PFSK-1 (cell line): ENCODE measurements at regions not wholly inside any gene's neighbourhood (a gene's known extent, or its start where the extent isn't known, plus 50 kb on each side); places are given as distances from the start of the nearest gene placed in this dataset.

ENCODE experiments used
- SIN3A ChIP-seq: IDR thresholded peaks from 2 replicates; pipeline ENCODE4 v1.6.1; 2012; ENCODE audit warnings: mild to moderate bottlenecking, low read length, moderate library complexity, borderline replicate concordance; ENCODE audit not compliant: insufficient read depth
- TAF1 ChIP-seq: IDR thresholded peaks from 2 replicates; pipeline ENCODE4 v1.6.1; 2012; ENCODE audit warnings: low read length, control low read depth, borderline replicate concordance; ENCODE audit not compliant: insufficient read depth

DNA sequence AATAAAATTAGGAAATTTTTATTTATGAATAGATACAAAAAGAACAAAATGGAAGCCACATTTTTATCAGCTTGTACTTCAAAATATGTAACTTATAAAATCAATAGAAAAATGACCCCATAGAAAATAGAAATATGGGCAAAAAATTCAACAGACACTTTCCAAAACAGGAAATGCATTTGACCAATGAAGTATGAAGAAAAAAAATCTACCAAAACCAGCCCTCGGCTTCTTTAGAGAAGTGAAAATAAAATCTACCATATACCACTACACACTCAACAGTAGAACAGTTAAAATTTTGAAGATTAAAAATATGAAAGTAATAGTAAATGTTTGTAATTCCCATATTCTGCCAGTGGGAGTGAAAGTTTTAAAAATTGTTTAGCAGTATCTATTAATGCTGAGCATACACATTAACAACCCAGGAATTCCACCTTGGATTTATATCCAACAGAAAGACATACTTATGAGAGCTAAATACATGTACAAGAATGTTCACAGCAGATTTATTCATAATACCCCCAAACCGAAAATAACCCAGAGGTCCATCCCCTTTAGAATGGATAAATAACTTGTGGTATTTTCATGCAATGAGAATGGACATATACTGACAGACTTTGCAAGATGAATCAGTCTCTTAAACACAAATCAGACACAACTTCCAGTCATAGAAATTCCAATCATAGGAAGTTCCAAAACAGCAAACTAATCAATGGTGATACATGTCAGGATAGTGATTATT, 318.0 kb downstream of the FIGN start:
- TF ChIP-seq TAF1 (no peak), SIN3A (no peak)
